Kidney (tissue), 13 donors: ENCODE measurements at regions not wholly inside any gene's neighbourhood (a gene's known extent, or its start where the extent isn't known, plus 50 kb on each side); places are given as distances from the start of the nearest gene placed in this dataset.

Experiments
- DNase-seq, 5 donors: peaks; one replicate each; pipeline ENCODE4 v3.0.0-alpha.2; 2013 to 2020
- FAIRE-seq: peaks from 2 replicates; lab custom pipeline; 2012; peaks lifted over from hg19 to GRCh38; lab: Jason Lieb, UNC
- H3K27ac ChIP-seq, 2 donors: one replicate each; pipeline ENCODE4 v1.7.0; 2013; ENCODE audit warnings: low read depth in 2 of 2, low read length in 2 of 2, inconsistent platforms in 1 of 2
- H3K27me3 ChIP-seq: one replicate; pipeline ENCODE4 v1.7.1; 2013; ENCODE audit warnings: low read length, inconsistent platforms; ENCODE audit not compliant: control insufficient read depth, insufficient read depth
- H3K36me3 ChIP-seq, 3 donors: one replicate each; pipeline versions ENCODE4 v1.7.0 to v1.7.1; 2013; ENCODE audit warnings: low read length in 3 of 3, control low read depth in 1 of 3, inconsistent platforms in 1 of 3; ENCODE audit not compliant: insufficient read depth in 3 of 3, control insufficient read depth in 2 of 3
- H3K4me1 ChIP-seq, 3 donors: one replicate each; pipeline versions ENCODE4 v1.7.0 to v1.7.1; 2013; ENCODE audit warnings: low read length in 3 of 3, inconsistent platforms in 1 of 3, low read depth in 1 of 3; ENCODE audit not compliant: control insufficient read depth in 2 of 3, insufficient read depth in 2 of 3
- H3K4me3 ChIP-seq, 3 donors: one replicate each; pipeline versions ENCODE4 v1.7.0 to v1.8.1; 2013; ENCODE audit warnings: low read length in 3 of 3, control low read depth in 1 of 3, inconsistent platforms in 1 of 3
- H3K9ac ChIP-seq, 3 donors: one replicate each; pipeline versions ENCODE4 v1.7.0 to v1.7.1; 2013; ENCODE audit warnings: low read length in 3 of 3, control low read depth in 1 of 3, inconsistent platforms in 1 of 3
- H3K9me3 ChIP-seq, 3 donors: one replicate each; pipeline versions ENCODE4 v1.7.0 to v1.7.1; 2013; ENCODE audit warnings: low read length in 3 of 3, control low read depth in 1 of 3, inconsistent platforms in 1 of 3; ENCODE audit not compliant: control insufficient read depth in 2 of 3, insufficient read depth in 1 of 3
- intact Hi-C: fragments of 100-400 bp; cut with DNase I; formaldehyde crosslinking; loops from one replicate; pipeline ENCODE4 v1.11.1; 2022
- TF ChIP-seq, protein P1 (sequence below): IDR thresholded peaks from 3 replicates; pipeline ENCODE4 v1.5.1; 2012; ENCODE audit warnings: mild to moderate bottlenecking, moderate library complexity, borderline replicate concordance; ENCODE audit not compliant: insufficient read depth; ENCODE audit errors: extremely low read depth
- donor health status: control.
- donor health status: control.
- donor health status: control.
- donor health status: control.
- donor health status: control.
- donor health status: DM: yes; HTN: yes; CAD: no.
- donor health status: Normal renal cell carcinoma (clear cell type).

GRCh38 chr12:19030603-19031002 lies 98.9 kb upstream of the PLEKHA5 start:
- H3K9ac ChIP-seq: no peak overlapping the region
- H3K4me1 ChIP-seq: no peaks in the 10 kb centered on the region
- DNase-seq (no peak), FAIRE-seq (no peak)
- no peak overlapping the region for H3K27ac ChIP-seq
- intact Hi-C loops: no loop called here
- H3K27me3 ChIP-seq: no peaks in the 10 kb centered on the region
- H3K4me3 ChIP-seq: no peak overlapping the region
- no peaks in the 10 kb centered on the region for H3K9me3 ChIP-seq
- H3K36me3 ChIP-seq: no peaks in the 10 kb centered on the region
- TF ChIP-seq, protein P1, sequence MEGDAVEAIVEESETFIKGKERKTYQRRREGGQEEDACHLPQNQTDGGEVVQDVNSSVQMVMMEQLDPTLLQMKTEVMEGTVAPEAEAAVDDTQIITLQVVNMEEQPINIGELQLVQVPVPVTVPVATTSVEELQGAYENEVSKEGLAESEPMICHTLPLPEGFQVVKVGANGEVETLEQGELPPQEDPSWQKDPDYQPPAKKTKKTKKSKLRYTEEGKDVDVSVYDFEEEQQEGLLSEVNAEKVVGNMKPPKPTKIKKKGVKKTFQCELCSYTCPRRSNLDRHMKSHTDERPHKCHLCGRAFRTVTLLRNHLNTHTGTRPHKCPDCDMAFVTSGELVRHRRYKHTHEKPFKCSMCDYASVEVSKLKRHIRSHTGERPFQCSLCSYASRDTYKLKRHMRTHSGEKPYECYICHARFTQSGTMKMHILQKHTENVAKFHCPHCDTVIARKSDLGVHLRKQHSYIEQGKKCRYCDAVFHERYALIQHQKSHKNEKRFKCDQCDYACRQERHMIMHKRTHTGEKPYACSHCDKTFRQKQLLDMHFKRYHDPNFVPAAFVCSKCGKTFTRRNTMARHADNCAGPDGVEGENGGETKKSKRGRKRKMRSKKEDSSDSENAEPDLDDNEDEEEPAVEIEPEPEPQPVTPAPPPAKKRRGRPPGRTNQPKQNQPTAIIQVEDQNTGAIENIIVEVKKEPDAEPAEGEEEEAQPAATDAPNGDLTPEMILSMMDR: no peak

DNA sequence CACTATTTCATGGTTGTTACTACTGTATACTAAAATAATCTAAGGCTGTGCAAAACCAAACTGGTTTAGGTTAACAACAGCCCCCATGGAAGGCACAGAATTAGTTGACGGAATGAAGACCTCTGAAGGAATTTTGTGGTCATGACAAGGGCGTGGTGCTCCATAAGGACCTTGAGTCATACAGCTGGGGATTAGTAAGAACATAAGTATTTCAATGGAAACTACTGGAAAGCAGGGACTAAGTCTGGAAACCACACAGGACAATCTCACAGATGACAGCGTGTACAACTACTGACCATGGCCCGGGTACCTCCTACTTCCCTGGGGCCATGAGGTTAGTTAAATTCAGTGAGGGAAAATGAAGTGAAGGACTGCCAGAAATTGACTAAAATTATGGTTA lies 98.5 kb upstream of the PLEKHA5 start:
- intact Hi-C loops: no loop called here
- FAIRE-seq (no peak), DNase-seq (no peak)
- TF ChIP-seq, protein P1: no peak
- no peak overlapping the region for H3K27ac ChIP-seq
- no peaks in the 10 kb centered on the region for H3K36me3 ChIP-seq
- no peaks in the 10 kb centered on the region for H3K9me3 ChIP-seq
- no peak overlapping the region for H3K9ac ChIP-seq
- no peak overlapping the region for H3K4me3 ChIP-seq
- no peaks in the 10 kb centered on the region for H3K27me3 ChIP-seq
- no peaks in the 10 kb centered on the region for H3K4me1 ChIP-seq

DNA sequence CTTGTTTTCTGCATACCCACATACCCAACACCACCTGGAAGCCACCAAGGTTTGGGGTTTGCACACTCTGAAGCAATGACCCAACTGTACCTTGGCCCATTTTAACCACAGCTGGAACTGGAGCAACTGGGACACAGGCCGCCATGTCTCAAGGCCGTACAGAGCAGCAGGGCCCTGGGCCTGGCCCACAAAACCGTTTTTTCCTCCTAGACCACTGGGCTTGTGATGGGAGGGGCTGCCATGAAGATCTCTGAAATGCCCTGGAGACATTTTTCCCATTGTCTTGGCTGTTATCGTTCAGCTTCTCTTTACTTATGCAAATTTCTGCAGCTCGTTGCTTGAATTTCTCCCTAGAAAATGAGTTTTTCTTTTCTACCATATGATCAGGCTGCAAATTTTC lies 96.7 kb upstream of the PLEKHA5 start:
- Histone ChIP-seq H3K27ac (no peak overlapping the region), H3K27me3 (no peaks in the 10 kb centered on the region), H3K4me3 (no peak overlapping the region), H3K9me3 (no peaks in the 10 kb centered on the region), H3K36me3 (no peaks in the 10 kb centered on the region), H3K9ac (no peak overlapping the region), H3K4me1 (no peaks in the 10 kb centered on the region)
- intact Hi-C loops: no loop called here
- TF ChIP-seq, protein P1: no peak
- DNase-seq (no peak), FAIRE-seq (no peak)

- TF ChIP-seq, protein P1: no peak
- H3K4me1 ChIP-seq: no peaks in the 10 kb centered on the region
- H3K9ac ChIP-seq: no peak overlapping the region
- no peak overlapping the region for H3K27ac ChIP-seq
- H3K9me3 ChIP-seq: no peaks in the 10 kb centered on the region
- H3K4me3 ChIP-seq: no peak overlapping the region
- no peaks in the 10 kb centered on the region for H3K36me3 ChIP-seq
- DNase-seq: no peak
- intact Hi-C loops: no loop called here
- H3K27me3 ChIP-seq: no peaks in the 10 kb centered on the region
- FAIRE-seq: no peak
These were observed 96.3 kb upstream of the PLEKHA5 start for GRCh38 chr12:19033244-19033643.
